GM12875 (cell line): ENCODE measurements at regions not wholly inside any gene's neighbourhood (a gene's known extent, or its start where the extent isn't known, plus 50 kb on each side); places are given as distances from the start of the nearest gene placed in this dataset.

Source experiments
- H3K4me3 ChIP-seq: one replicate; pipeline ENCODE4 v1.5.1; 2011; ENCODE audit warnings: low read depth, low read length, control low read depth
- CTCF ChIP-seq: IDR thresholded peaks from 2 replicates; pipeline ENCODE4 v1.5.1; 2011; ENCODE audit warnings: low read depth, mild to moderate bottlenecking, control low read depth, inconsistent platforms, low read length, moderate library complexity, borderline replicate concordance; ENCODE audit not compliant: insufficient read depth

- H3K4me3 ChIP-seq: no peak overlapping the region
- TF ChIP-seq CTCF: no peak
These were observed 1543.6 kb upstream of the MIR17HG start for GRCh38 chr13:89803839-89804238.

- TF ChIP-seq CTCF: no peak
- H3K4me3 ChIP-seq: no peak overlapping the region
These were observed 1540.9 kb upstream of the MIR17HG start for GRCh38 chr13:89806594-89806993.

- H3K4me3 ChIP-seq: no peak overlapping the region
- TF ChIP-seq CTCF: no peak
These were observed 1534.6 kb upstream of the MIR17HG start for GRCh38 chr13:89812856-89813255.

- H3K4me3 ChIP-seq: no peak overlapping the region
- TF ChIP-seq CTCF: no peak
These were observed 1531.1 kb upstream of the MIR17HG start for GRCh38 chr13:89816404-89816803.

- no peak for TF ChIP-seq CTCF
These were observed 1525.0 kb upstream of the MIR17HG start for GRCh38 chr13:89822467-89822866.

GRCh38 chr13:89827552-89827951, 1519.9 kb upstream of the MIR17HG start:
- no peak for TF ChIP-seq CTCF
- no peak overlapping the region for H3K4me3 ChIP-seq

More at GRCh38 chr13:89822467-89822866, 1525.0 kb upstream of the MIR17HG start:
- H3K4me3 ChIP-seq: no peak overlapping the region

GRCh38 chr13:89828506-89828905, 1519.0 kb upstream of the MIR17HG start:
- H3K4me3 ChIP-seq: no peak overlapping the region
- no peak for TF ChIP-seq CTCF
